LNCaP clone FGC (cell line): ENCODE measurements at regions not wholly inside any gene's neighbourhood (a gene's known extent, or its start where the extent isn't known, plus 50 kb on each side); places are given as distances from the start of the nearest gene placed in this dataset.
A peak's percentile ranks its signal among the peaks of the same experiment; 100 is the strongest.

Source experiments
- DNase-seq: peaks from one replicate; pipeline ENCODE4 v3.0.0-alpha.2; 2011; ENCODE audit warnings: low read depth
- H3K4me3 ChIP-seq: 2 replicates; pipeline ENCODE4 v1.5.1; 2011; ENCODE audit warnings: mild to moderate bottlenecking, low read depth, low read length, control low read depth
- TF ChIP-seq, protein P1 (sequence below): IDR thresholded peaks from 2 replicates; pipeline ENCODE4 v1.5.1; 2012; ENCODE audit warnings: mild to moderate bottlenecking; ENCODE audit not compliant: control insufficient read depth, insufficient read depth; ENCODE audit errors: extremely low read depth

DNA sequence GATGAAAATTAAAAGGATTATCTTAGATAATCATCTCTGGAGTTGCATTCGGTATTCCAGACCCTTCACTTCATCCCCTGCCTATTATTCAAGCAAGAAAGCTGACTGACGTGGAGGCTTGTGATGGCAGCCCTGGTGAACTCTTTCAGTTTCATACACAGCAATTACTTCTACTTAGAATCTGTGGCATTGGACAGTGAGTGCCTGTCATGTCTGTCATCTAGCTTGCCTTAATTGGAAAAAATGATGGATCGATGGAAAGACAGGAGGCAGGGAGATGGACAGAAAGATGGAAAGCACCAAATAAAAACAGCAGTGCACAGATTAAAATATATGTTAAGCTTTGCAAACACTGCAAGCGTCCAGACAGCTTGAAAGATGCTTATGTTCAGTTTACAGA lies 1371.0 kb upstream of the CDH6 start:
- TF ChIP-seq, protein P1, sequence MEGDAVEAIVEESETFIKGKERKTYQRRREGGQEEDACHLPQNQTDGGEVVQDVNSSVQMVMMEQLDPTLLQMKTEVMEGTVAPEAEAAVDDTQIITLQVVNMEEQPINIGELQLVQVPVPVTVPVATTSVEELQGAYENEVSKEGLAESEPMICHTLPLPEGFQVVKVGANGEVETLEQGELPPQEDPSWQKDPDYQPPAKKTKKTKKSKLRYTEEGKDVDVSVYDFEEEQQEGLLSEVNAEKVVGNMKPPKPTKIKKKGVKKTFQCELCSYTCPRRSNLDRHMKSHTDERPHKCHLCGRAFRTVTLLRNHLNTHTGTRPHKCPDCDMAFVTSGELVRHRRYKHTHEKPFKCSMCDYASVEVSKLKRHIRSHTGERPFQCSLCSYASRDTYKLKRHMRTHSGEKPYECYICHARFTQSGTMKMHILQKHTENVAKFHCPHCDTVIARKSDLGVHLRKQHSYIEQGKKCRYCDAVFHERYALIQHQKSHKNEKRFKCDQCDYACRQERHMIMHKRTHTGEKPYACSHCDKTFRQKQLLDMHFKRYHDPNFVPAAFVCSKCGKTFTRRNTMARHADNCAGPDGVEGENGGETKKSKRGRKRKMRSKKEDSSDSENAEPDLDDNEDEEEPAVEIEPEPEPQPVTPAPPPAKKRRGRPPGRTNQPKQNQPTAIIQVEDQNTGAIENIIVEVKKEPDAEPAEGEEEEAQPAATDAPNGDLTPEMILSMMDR, result no peak
- no peak overlapping the region for H3K4me3 ChIP-seq
- DNase-seq, result no peak

DNA sequence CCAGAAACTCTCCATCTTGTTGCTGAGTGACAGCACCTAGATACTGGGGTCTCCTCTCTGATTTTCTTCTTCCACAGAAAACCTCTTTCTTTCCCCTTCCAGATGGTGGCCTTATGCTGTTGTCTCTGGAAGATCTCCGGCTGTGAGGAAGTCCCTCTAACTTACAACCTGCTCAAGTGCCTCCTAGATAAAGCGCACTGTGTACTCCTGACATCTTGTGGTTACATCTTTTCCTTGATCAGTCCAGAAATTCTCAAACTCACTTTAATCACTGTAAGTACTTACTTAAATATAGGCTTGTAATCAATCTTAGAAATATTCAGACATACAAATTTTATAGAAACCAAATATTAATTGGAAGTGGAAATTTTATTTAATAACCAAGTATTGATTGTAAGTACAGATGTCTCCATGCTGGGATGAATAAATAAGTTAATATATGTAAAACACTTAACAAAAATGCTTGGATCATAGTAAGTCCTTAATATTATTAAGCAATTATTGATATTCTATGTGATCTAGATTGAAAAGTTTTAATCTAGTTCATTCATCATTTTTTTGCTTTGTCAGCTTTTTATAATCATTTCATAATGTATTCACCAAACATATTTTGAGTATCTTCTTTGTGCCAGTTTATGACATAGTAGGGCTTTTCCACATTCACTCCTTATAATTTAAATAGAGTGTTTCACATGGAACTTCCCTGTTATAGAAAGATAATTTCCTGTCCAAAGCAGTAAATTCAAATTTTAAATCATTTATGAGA lies 1381.4 kb upstream of the CDH6 start:
- H3K4me3 ChIP-seq, result no peak overlapping the region
- TF ChIP-seq, protein P1, result peak; percentile 31; the same call in 1 of the 2 replicates
- peak; percentile 21 for DNase-seq

DNA sequence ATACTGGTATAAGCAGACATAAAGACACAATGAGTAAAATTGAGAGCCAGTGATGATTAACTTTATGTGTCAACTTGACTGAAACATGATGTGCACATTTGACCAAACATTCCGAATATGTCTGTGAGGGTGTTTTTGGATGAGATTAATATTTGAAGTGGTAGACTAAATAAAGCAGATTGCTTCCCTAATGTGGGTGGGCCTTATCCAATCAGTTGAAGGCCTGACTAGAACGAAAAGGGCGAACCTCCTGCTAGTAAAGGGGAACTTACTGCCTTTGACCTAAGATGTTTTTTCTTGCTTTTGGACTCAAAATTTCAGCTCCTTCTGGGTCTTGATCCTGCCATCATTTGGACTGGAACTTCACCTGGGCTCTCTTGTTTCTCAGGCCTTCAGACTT lies 1387.7 kb upstream of the CDH6 start:
- TF ChIP-seq, protein P1, result no peak
- no peak overlapping the region for H3K4me3 ChIP-seq
- no peak for DNase-seq

DNA sequence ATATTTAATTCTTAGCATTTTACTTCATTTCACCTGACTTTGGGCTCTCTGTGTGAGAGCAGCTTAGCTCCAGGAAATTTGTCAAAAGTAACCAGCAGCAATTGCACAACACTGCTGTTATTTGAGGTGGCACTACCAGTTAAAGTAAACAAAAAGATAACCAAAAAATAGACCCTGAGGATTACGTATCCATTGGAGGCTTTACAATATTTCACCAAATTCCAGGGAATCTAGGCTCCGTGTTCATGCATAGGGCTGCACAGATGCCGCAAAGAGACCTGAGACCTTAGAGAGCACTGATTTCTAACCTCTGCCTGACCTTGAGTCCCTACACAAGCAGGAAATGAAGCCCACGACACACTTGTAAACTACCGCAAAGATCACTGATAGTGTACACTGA lies 1392.7 kb upstream of the CDH6 start:
- H3K4me3 ChIP-seq, result no peak overlapping the region
- no peak for DNase-seq

DNA sequence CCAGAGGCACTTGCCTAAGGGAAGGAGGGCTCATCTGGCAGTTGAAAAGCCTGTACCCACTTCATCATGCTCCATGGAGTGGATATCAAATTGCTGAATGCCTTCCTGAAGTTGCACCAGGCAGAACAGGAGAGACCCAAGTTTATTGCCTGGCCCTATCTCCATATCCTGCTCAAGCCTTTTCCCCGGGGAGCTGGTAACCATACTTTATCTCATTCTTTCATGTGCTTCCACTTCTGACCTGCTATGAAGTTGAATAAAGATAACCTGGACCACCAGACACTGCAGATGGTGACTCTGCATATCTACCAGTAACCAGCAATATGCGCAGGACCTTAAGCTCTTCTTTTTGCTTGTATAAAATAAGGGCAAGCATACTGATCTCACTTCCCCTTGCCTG lies 1397.5 kb upstream of the CDH6 start:
- H3K4me3 ChIP-seq, result no peak overlapping the region
- no peak for DNase-seq
- TF ChIP-seq, protein P1, result no peak

More for the DNA sequence above, 1392.7 kb upstream of the CDH6 start:
- TF ChIP-seq, protein P1, result no peak

DNA sequence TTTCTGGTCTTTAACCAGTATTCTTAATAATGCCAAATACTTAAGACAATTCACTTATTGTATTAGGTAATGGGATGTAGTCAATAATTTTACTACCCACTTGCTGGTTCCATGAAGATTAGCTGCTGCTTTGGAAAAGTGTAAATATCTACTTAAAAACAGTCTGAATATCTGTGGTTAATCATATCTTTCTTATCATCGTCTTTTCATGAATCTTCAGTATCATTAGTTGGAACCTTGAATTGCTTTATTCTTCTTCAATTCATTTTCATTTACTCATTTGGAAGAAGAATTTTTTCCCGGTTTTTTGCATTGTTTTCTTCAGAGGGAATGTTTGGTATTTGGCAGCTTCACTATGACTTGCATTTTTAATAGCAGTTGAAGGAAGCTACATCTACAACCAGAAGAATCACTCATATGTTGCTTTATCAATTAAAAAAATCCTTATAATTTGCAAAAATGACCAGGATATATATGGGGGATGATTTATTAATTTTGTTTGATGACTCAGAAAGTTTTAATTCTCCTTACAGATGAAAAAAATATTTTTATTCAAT lies 1398.3 kb upstream of the CDH6 start:
- no peak overlapping the region for H3K4me3 ChIP-seq
- TF ChIP-seq, protein P1, result no peak
- no peak for DNase-seq
